ENCODE measurements at regions not wholly inside any gene's neighbourhood (a gene's known extent, or its start where the extent isn't known, plus 50 kb on each side); places are given as distances from the start of the nearest gene placed in this dataset.

GRCh38 chr13:26985285-26985878 lies 186.2 kb downstream of the USP12 start:
- Mint-ChIP-seq H3K36me3 (no peaks in the 10 kb centered on the region), H3K4me1 (no peaks in the 10 kb centered on the region), H3K4me3 (no peak overlapping the region), H3K9me3 (no peaks in the 10 kb centered on the region), H3K27me3 (peaks cover 3 to 23% of the 10 kb centered on the region in 2 donors), H3K27ac (no peak overlapping the region)
- WGBS (ENCODE audit: insufficient coverage): 0% methylated on average over 4 of the region's 6 CpGs
- H3K9me3 ChIP-seq: no peaks in the 10 kb centered on the region
- H3K36me3 ChIP-seq (ENCODE audit: control insufficient read depth in 2 of 2, extremely low read depth in 1 of 2, insufficient read depth in 1 of 2, low read length in 1 of 2): no peaks in the 10 kb centered on the region
- peaks cover 0 to 20% of the 10 kb centered on the region in 2 experiments for H3K27me3 ChIP-seq (replicated peaks in 1 of 2; ENCODE audit: control insufficient read depth in 2 of 2, extremely low read depth in 1 of 2, insufficient read depth in 2 of 2, low read length in 1 of 2)
- no peak overlapping the region for H3K27ac ChIP-seq (ENCODE audit: low read length)
- peak; percentile 83 to 86 (median 84) for ATAC-seq (replicated peaks in 1 of 4)
- no peaks in the 10 kb centered on the region for H3K4me1 ChIP-seq (ENCODE audit: control insufficient read depth in 1 of 2, extremely low read depth in 1 of 2, insufficient read depth in 2 of 2, low read length in 2 of 2)
- DNase-seq: peak; percentile 22 to 86 (median 59)
- CTCF ChIA-PET: interaction anchor here (0.5 to 2.9 kb wide), 51 partner anchors 10 to 1079 kb away, joined by 3 to 48 read pairs (median 4); no protein-coding TSS in a partner anchor
- POLR2A ChIA-PET: interaction anchor here (0.7 kb wide), 2 partner anchors 374 to 377 kb away, joined by 3 read pairs; no protein-coding TSS in a partner anchor
- H3K4me3 ChIP-seq (ENCODE audit: control insufficient read depth in 1 of 2, extremely low read depth in 1 of 2, low read length in 1 of 2): no peak overlapping the region

- H3K9me3 ChIP-seq: no peaks in the 10 kb centered on the region
- ChIA-PET POLR2A (no interaction called here), CTCF (interaction anchor here (0.9 to 2.9 kb wide), 11 partner anchors 9 to 848 kb away, joined by 3 to 44 read pairs (median 6); no protein-coding TSS in a partner anchor)
- Mint-ChIP-seq H3K27ac (no peak overlapping the region), H3K4me1 (no peaks in the 10 kb centered on the region), H3K4me3 (no peak overlapping the region), H3K36me3 (no peaks in the 10 kb centered on the region), H3K9me3 (no peaks in the 10 kb centered on the region), H3K27me3 (peaks cover 3 to 25% of the 10 kb centered on the region in 2 donors)
- H3K4me3 ChIP-seq (ENCODE audit: control insufficient read depth in 1 of 2, extremely low read depth in 1 of 2, low read length in 1 of 2): no peak overlapping the region
- DNase-seq (no peak), ATAC-seq (replicated peaks in 1 of 4) (no peak)
- H3K27me3 ChIP-seq (replicated peaks in 1 of 2; ENCODE audit: control insufficient read depth in 2 of 2, extremely low read depth in 1 of 2, insufficient read depth in 2 of 2, low read length in 1 of 2): peaks cover 0 to 22% of the 10 kb centered on the region in 2 experiments
- 83% methylated on average over 1 of the region's 4 CpGs for WGBS (ENCODE audit: insufficient coverage)
- H3K4me1 ChIP-seq (ENCODE audit: control insufficient read depth in 1 of 2, extremely low read depth in 1 of 2, insufficient read depth in 2 of 2, low read length in 2 of 2): peaks cover 0 to 8% of the 10 kb centered on the region in 2 experiments
- H3K36me3 ChIP-seq (ENCODE audit: control insufficient read depth in 2 of 2, extremely low read depth in 1 of 2, insufficient read depth in 1 of 2, low read length in 1 of 2): no peaks in the 10 kb centered on the region
- H3K27ac ChIP-seq (ENCODE audit: low read length): no peak overlapping the region
Measured at GRCh38 chr13:26984337-26984736, 187.3 kb downstream of the USP12 start.

- Histone ChIP-seq H3K4me3 (ENCODE audit: control insufficient read depth in 1 of 2, extremely low read depth in 1 of 2, low read length in 1 of 2) (no peak overlapping the region), H3K36me3 (ENCODE audit: control insufficient read depth in 2 of 2, extremely low read depth in 1 of 2, insufficient read depth in 1 of 2, low read length in 1 of 2) (no peaks in the 10 kb centered on the region), H3K27me3 (replicated peaks in 1 of 2; ENCODE audit: control insufficient read depth in 2 of 2, extremely low read depth in 1 of 2, insufficient read depth in 2 of 2, low read length in 1 of 2) (peaks cover 0 to 22% of the 10 kb centered on the region in 2 experiments), H3K9me3 (no peaks in the 10 kb centered on the region), H3K4me1 (ENCODE audit: control insufficient read depth in 1 of 2, extremely low read depth in 1 of 2, insufficient read depth in 2 of 2, low read length in 2 of 2) (peaks cover 0 to 10% of the 10 kb centered on the region in 2 experiments), H3K27ac (ENCODE audit: low read length) (no peak overlapping the region)
- no peak overlapping the region for H3K4me3 Mint-ChIP-seq
- POLR2A ChIA-PET: no interaction called here
- no peak for ATAC-seq (replicated peaks in 1 of 4)
- peaks cover 3 to 22% of the 10 kb centered on the region in 2 donors for H3K27me3 Mint-ChIP-seq
- 6% methylated on average over 2 of the region's 12 CpGs for WGBS (ENCODE audit: insufficient coverage)
- DNase-seq: no peak
- no peaks in the 10 kb centered on the region for H3K36me3 Mint-ChIP-seq
- no peak overlapping the region for H3K27ac Mint-ChIP-seq
- CTCF ChIA-PET: interaction anchor here (0.7 to 2.1 kb wide), 5 partner anchors 11 to 847 kb away, joined by 3 to 42 read pairs (median 5); no protein-coding TSS in a partner anchor
- H3K4me1 Mint-ChIP-seq: no peaks in the 10 kb centered on the region
- H3K9me3 Mint-ChIP-seq: no peaks in the 10 kb centered on the region
Measured at GRCh38 chr13:26983543-26984320, 187.9 kb downstream of the USP12 start.

GRCh38 chr13:26980099-26981031 lies 191.2 kb downstream of the USP12 start:
- no peaks in the 10 kb centered on the region for H3K9me3 ChIP-seq
- no peaks in the 10 kb centered on the region for H3K9me3 Mint-ChIP-seq
- peaks cover 0 to 19% of the 10 kb centered on the region in 2 donors for H3K27me3 Mint-ChIP-seq
- DNase-seq (no peak), ATAC-seq (replicated peaks in 1 of 4) (no peak)
- peaks cover 0 to 13% of the 10 kb centered on the region in 2 experiments for H3K4me1 ChIP-seq (ENCODE audit: control insufficient read depth in 1 of 2, extremely low read depth in 1 of 2, insufficient read depth in 2 of 2, low read length in 2 of 2)
- H3K4me1 Mint-ChIP-seq: no peaks in the 10 kb centered on the region
- no peak overlapping the region for H3K27ac ChIP-seq (ENCODE audit: low read length)
- H3K27me3 ChIP-seq (replicated peaks in 1 of 2; ENCODE audit: control insufficient read depth in 2 of 2, extremely low read depth in 1 of 2, insufficient read depth in 2 of 2, low read length in 1 of 2): peaks cover 0 to 22% of the 10 kb centered on the region in 2 experiments
- POLR2A ChIA-PET: interaction anchor here in 1 of 2 donors (0.5 kb wide), 1 partner anchor 838 kb away, joined by 3 read pairs; no protein-coding TSS in a partner anchor
- H3K4me3 Mint-ChIP-seq: peak overlapping the region in 1 of 3 donors; percentile 10
- CTCF ChIA-PET: interaction anchor here (0.6 to 1.0 kb wide), 2 partner anchors 23 to 838 kb away, joined by 3 read pairs; no protein-coding TSS in a partner anchor
- H3K4me3 ChIP-seq (ENCODE audit: control insufficient read depth in 1 of 2, extremely low read depth in 1 of 2, low read length in 1 of 2): no peak overlapping the region
- H3K36me3 Mint-ChIP-seq: no peaks in the 10 kb centered on the region
- no peak overlapping the region for H3K27ac Mint-ChIP-seq
- no peaks in the 10 kb centered on the region for H3K36me3 ChIP-seq (ENCODE audit: control insufficient read depth in 2 of 2, extremely low read depth in 1 of 2, insufficient read depth in 1 of 2, low read length in 1 of 2)
- 72% methylated on average over 9 of the region's 18 CpGs for WGBS (ENCODE audit: insufficient coverage)

- Mint-ChIP-seq H3K27ac (no peak overlapping the region), H3K9me3 (no peaks in the 10 kb centered on the region), H3K27me3 (peaks cover 0 to 19% of the 10 kb centered on the region in 2 donors), H3K36me3 (no peaks in the 10 kb centered on the region), H3K4me1 (no peaks in the 10 kb centered on the region), H3K4me3 (no peak overlapping the region)
- no peaks in the 10 kb centered on the region for H3K36me3 ChIP-seq (ENCODE audit: control insufficient read depth in 2 of 2, extremely low read depth in 1 of 2, insufficient read depth in 1 of 2, low read length in 1 of 2)
- H3K4me3 ChIP-seq (ENCODE audit: control insufficient read depth in 1 of 2, extremely low read depth in 1 of 2, low read length in 1 of 2): no peak overlapping the region
- WGBS (ENCODE audit: insufficient coverage): 78% methylated on average over 8 of the region's 8 CpGs
- ATAC-seq (replicated peaks in 1 of 4) (no peak), DNase-seq (no peak)
- H3K9me3 ChIP-seq: no peaks in the 10 kb centered on the region
- H3K27me3 ChIP-seq (replicated peaks in 1 of 2; ENCODE audit: control insufficient read depth in 2 of 2, extremely low read depth in 1 of 2, insufficient read depth in 2 of 2, low read length in 1 of 2): peaks cover 0 to 21% of the 10 kb centered on the region in 2 experiments
- CTCF ChIA-PET: interaction anchor here in 1 of 2 donors (0.9 kb wide), 1 partner anchor 9 kb away, joined by 3 read pairs; no protein-coding TSS in a partner anchor
- POLR2A ChIA-PET: no interaction called here
- H3K27ac ChIP-seq (ENCODE audit: low read length): no peak overlapping the region
- peaks cover 0 to 13% of the 10 kb centered on the region in 2 experiments for H3K4me1 ChIP-seq (ENCODE audit: control insufficient read depth in 1 of 2, extremely low read depth in 1 of 2, insufficient read depth in 2 of 2, low read length in 2 of 2)
Measured at GRCh38 chr13:26979334-26979733, 192.3 kb downstream of the USP12 start.
